Ishikawa (cell line): ENCODE measurements at regions not wholly inside any gene's neighbourhood (a gene's known extent, or its start where the extent isn't known, plus 50 kb on each side); places are given as distances from the start of the nearest gene placed in this dataset.

Experiments
- CEBPB ChIP-seq: IDR thresholded peaks from 2 replicates; pipeline ENCODE4 v1.6.1; 2012
- CREB1 ChIP-seq: IDR thresholded peaks from 2 replicates; pipeline ENCODE4 v1.6.1; 2012; ENCODE audit warnings: low read depth
- EGR1 ChIP-seq: IDR thresholded peaks from 2 replicates; pipeline ENCODE4 v1.6.1; 2012
- EP300 ChIP-seq: IDR thresholded peaks from 2 replicates; pipeline ENCODE4 v1.6.1; 2012; ENCODE audit warnings: borderline replicate concordance
- FOXM1 ChIP-seq: IDR thresholded peaks from 2 replicates; pipeline ENCODE4 v1.6.1; 2012; ENCODE audit warnings: low read depth, borderline replicate concordance
- MAX ChIP-seq: IDR thresholded peaks from 2 replicates; pipeline ENCODE4 v1.6.1; 2012
- NFIC ChIP-seq: IDR thresholded peaks from 2 replicates; pipeline ENCODE4 v1.6.1; 2012
- RAD21 ChIP-seq: IDR thresholded peaks from 2 replicates; pipeline ENCODE4 v1.6.1; 2012; ENCODE audit warnings: low read depth
- REST ChIP-seq: IDR thresholded peaks from 2 replicates; pipeline ENCODE4 v1.6.1; 2012; ENCODE audit warnings: low read depth, mild to moderate bottlenecking
- TAF1 ChIP-seq: IDR thresholded peaks from 2 replicates; pipeline ENCODE4 v1.6.1; 2012; ENCODE audit warnings: low read depth, mild to moderate bottlenecking
- TCF12 ChIP-seq: IDR thresholded peaks from 2 replicates; pipeline ENCODE4 v1.6.1; 2012; ENCODE audit warnings: low read depth
- TEAD4 ChIP-seq: IDR thresholded peaks from 2 replicates; pipeline ENCODE4 v1.6.1; 2012
- USF1 ChIP-seq: IDR thresholded peaks from 2 replicates; pipeline ENCODE4 v1.6.1; 2012
- YY1 ChIP-seq: IDR thresholded peaks from 2 replicates; pipeline ENCODE4 v1.6.1; 2012; ENCODE audit warnings: low read depth
- ZBTB7A ChIP-seq: IDR thresholded peaks from 2 replicates; pipeline ENCODE4 v1.6.1; 2012; ENCODE audit warnings: low read depth

GRCh38 chr9:28487561-28487960 lies 914.3 kb upstream of the C9orf72 start:
- TF ChIP-seq YY1 (no peak), EGR1 (no peak)

- TF ChIP-seq RAD21 (no peak), USF1 (no peak), FOXM1 (no peak), MAX (no peak), NFIC (no peak), CREB1 (no peak), REST (no peak)
Measured at GRCh38 chr9:28491121-28491520, 917.8 kb upstream of the C9orf72 start.

- TF ChIP-seq MAX: no peak
- no peak for TF ChIP-seq EP300
- no peak for TF ChIP-seq TCF12
- TF ChIP-seq TAF1: no peak
- no peak for TF ChIP-seq ZBTB7A
- no peak for TF ChIP-seq CEBPB
- TF ChIP-seq YY1: no peak
- no peak for TF ChIP-seq TEAD4
- no peak for TF ChIP-seq FOXM1
- no peak for TF ChIP-seq REST
- no peak for TF ChIP-seq RAD21
- TF ChIP-seq NFIC: no peak
- no peak for TF ChIP-seq USF1
- TF ChIP-seq EGR1: no peak
- no peak for TF ChIP-seq CREB1
Measured at GRCh38 chr9:28502189-28502588, 928.9 kb upstream of the C9orf72 start.

- TF ChIP-seq FOXM1 (no peak), EP300 (no peak), CEBPB (no peak), EGR1 (no peak), NFIC (no peak), TAF1 (no peak), TCF12 (no peak), ZBTB7A (no peak), CREB1 (no peak), USF1 (no peak), RAD21 (no peak), YY1 (no peak), MAX (no peak), REST (no peak), TEAD4 (no peak)
Measured at GRCh38 chr9:28502741-28503140, 929.5 kb upstream of the C9orf72 start.

- TF ChIP-seq CEBPB (no peak), REST (no peak), USF1 (no peak), NFIC (no peak), FOXM1 (no peak), TCF12 (no peak), EP300 (no peak), RAD21 (no peak), TEAD4 (no peak), MAX (no peak)
Measured at GRCh38 chr9:28503573-28503972, 930.3 kb upstream of the C9orf72 start.
